Spleen (tissue), 7 donors: ENCODE measurements at regions not wholly inside any gene's neighbourhood (a gene's known extent, or its start where the extent isn't known, plus 50 kb on each side); places are given as distances from the start of the nearest gene placed in this dataset.

ENCODE experiments used
- CTCF ChIP-seq, 11 experiments: fragments of 200-600 bp in 7 of 11; fragments of 450-650 bp in 4 of 11; sonication (generic) in 4 of 11; IDR thresholded peaks in 8 of 11; conservative IDR thresholded peaks in 3 of 11; 1 replicate in 7 of 11; 2 replicates in 4 of 11; pipeline versions ENCODE4 v1.4.0 to v1.8.0; 2016 to 2021; ENCODE audit warnings: antibody characterized with exemption in 11 of 11, inconsistent platforms in 4 of 11, mild to moderate bottlenecking in 1 of 11
- POLR2A ChIP-seq, 3 donors: fragments of 450-650 bp; IDR thresholded peaks; one replicate each; pipeline ENCODE4 v1.5.1; 2017; ENCODE audit warnings: antibody characterized with exemption in 3 of 3, mild to moderate bottlenecking in 1 of 3
- POLR2AphosphoS5 ChIP-seq, 3 donors: sonication (generic); formaldehyde crosslinking; IDR thresholded peaks; one replicate each; pipeline ENCODE4 v1.5.1; 2017; ENCODE audit warnings: antibody characterized with exemption in 3 of 3
- donor health status: DM: no; HTN: no; CAD: no; lungs with moderate emphysema.
- donor health status: DM: no; HTN: no; CAD: no.
- donor health status: DM: no; HTN: no; CAD: no.

GRCh38 chr11:43034341-43034740, 277.5 kb upstream of the API5 start:
- TF ChIP-seq CTCF (IDR thresholded peaks at IDR 0.05 in 8 of 11, conservative IDR thresholded peaks at IDR 0.05 in 3 of 11) (no peak), POLR2A (IDR thresholded peaks at IDR 0.05) (no peak), POLR2AphosphoS5 (IDR thresholded peaks at IDR 0.05) (no peak)
